Hepatocyte (in vitro differentiated cells): ENCODE measurements at regions not wholly inside any gene's neighbourhood (a gene's known extent, or its start where the extent isn't known, plus 50 kb on each side); places are given as distances from the start of the nearest gene placed in this dataset.

Source experiments
- DNase-seq: peaks from one replicate; pipeline ENCODE4 v3.0.0-alpha.2; 2016; ENCODE audit warnings: low spot score
- H2AFZ ChIP-seq: fragments of 200-600 bp; sonication (generic); 2 replicates; pipeline ENCODE4 v1.6.0; 2016; ENCODE audit warnings: antibody characterized with exemption, mild to moderate bottlenecking
- H3K27ac ChIP-seq: fragments of 200-600 bp; sonication (generic); 2 replicates; pipeline ENCODE4 v1.5.1; 2016; ENCODE audit warnings: mild to moderate bottlenecking
- H3K27me3 ChIP-seq: fragments of 200-600 bp; sonication (generic); 2 replicates; pipeline ENCODE4 v1.6.1; 2016
- H3K36me3 ChIP-seq: fragments of 200-600 bp; sonication (generic); replicated peaks from 2 replicates; pipeline ENCODE4 v1.5.1; 2016; ENCODE audit warnings: low read depth; ENCODE audit not compliant: insufficient read depth
- H3K4me1 ChIP-seq: fragments of 200-600 bp; sonication (generic); 2 replicates; pipeline ENCODE4 v1.5.1; 2016; ENCODE audit warnings: mild to moderate bottlenecking, moderate library complexity; ENCODE audit not compliant: insufficient read depth
- H3K4me2 ChIP-seq: fragments of 200-600 bp; sonication (generic); 2 replicates; pipeline ENCODE4 v1.6.0; 2016
- H3K4me3 ChIP-seq: fragments of 200-600 bp; sonication (generic); 2 replicates; pipeline ENCODE4 v1.5.1; 2016; ENCODE audit warnings: mild to moderate bottlenecking
- H3K79me2 ChIP-seq: fragments of 200-600 bp; sonication (generic); 2 replicates; pipeline ENCODE4 v1.6.0; 2017; ENCODE audit warnings: mild to moderate bottlenecking
- H3K9me2 ChIP-seq: fragments of 200-600 bp; sonication (generic); replicated peaks from 2 replicates; pipeline ENCODE4 v1.6.0; 2017; ENCODE audit warnings: mild to moderate bottlenecking; ENCODE audit not compliant: insufficient read depth
- H3K9me3 ChIP-seq: fragments of 200-600 bp; sonication (generic); 2 replicates; pipeline ENCODE4 v1.5.1; 2016; ENCODE audit warnings: low read depth, mild to moderate bottlenecking
- H4K20me1 ChIP-seq: fragments of 200-600 bp; sonication (generic); 2 replicates; pipeline ENCODE4 v1.6.0; 2016; ENCODE audit warnings: mild to moderate bottlenecking; ENCODE audit not compliant: insufficient read depth, poor library complexity, severe bottlenecking
- CTCF ChIP-seq: fragments of 200-600 bp; sonication (generic); IDR thresholded peaks from 2 replicates; pipeline ENCODE4 v1.5.1; 2016; ENCODE audit warnings: antibody characterized with exemption, mild to moderate bottlenecking; ENCODE audit not compliant: poor library complexity
- EZH2 ChIP-seq: fragments of 200-600 bp; sonication (generic); IDR thresholded peaks from 2 replicates; pipeline ENCODE4 v1.6.1; 2016; ENCODE audit warnings: antibody characterized with exemption, mild to moderate bottlenecking, borderline replicate concordance
- EZH2phosphoT487 ChIP-seq: fragments of 200-600 bp; sonication (generic); IDR thresholded peaks from one replicate; pipeline ENCODE4 v1.6.1; 2018; ENCODE audit warnings: antibody characterized with exemption, mild to moderate bottlenecking, low read depth, moderate library complexity; ENCODE audit not compliant: unreplicated experiment, severe bottlenecking
- WGBS: methylation state at CpG from one replicate; pipeline ENCODE4 v1.1.6; 2016; ENCODE audit warnings: low lambda C conversion rate; ENCODE audit errors: missing lambda C conversion rate; 5-methylcytosine and 5-hydroxymethylcytosine counted together

GRCh38 chr2:41709702-41710599 lies 337.9 kb upstream of the PKDCC start:
- Histone ChIP-seq H3K4me2 (no peak overlapping the region), H2AFZ (no peak overlapping the region), H3K79me2 (no peaks in the 10 kb centered on the region)

GRCh38 chr2:41710944-41711343 lies 336.9 kb upstream of the PKDCC start:
- Histone ChIP-seq H3K9me2 (no peaks in the 10 kb centered on the region), H4K20me1 (no peaks in the 10 kb centered on the region), H3K4me2 (no peak overlapping the region), H2AFZ (no peak overlapping the region), H3K4me3 (no peak overlapping the region), H3K79me2 (no peaks in the 10 kb centered on the region), H3K4me1 (no peaks in the 10 kb centered on the region), H3K36me3 (no peaks in the 10 kb centered on the region), H3K27ac (no peak overlapping the region), H3K27me3 (no peaks in the 10 kb centered on the region), H3K9me3 (no peaks in the 10 kb centered on the region)
- no peak for TF ChIP-seq EZH2
- no peak for TF ChIP-seq EZH2phosphoT487
- no peak for TF ChIP-seq CTCF
- WGBS, result 96% methylated on average over 3 of the region's 3 CpGs
- no peak for DNase-seq

More at GRCh38 chr2:41709702-41710599, 337.9 kb upstream of the PKDCC start:
- Histone ChIP-seq H3K4me1 (no peaks in the 10 kb centered on the region), H4K20me1 (no peaks in the 10 kb centered on the region), H3K9me3 (no peaks in the 10 kb centered on the region), H3K9me2 (no peaks in the 10 kb centered on the region), H3K27me3 (no peaks in the 10 kb centered on the region), H3K4me3 (no peak overlapping the region), H3K27ac (no peak overlapping the region), H3K36me3 (no peaks in the 10 kb centered on the region)
- DNase-seq, result no peak
- 88% methylated on average over 10 of the region's 10 CpGs for WGBS
- TF ChIP-seq EZH2 (no peak), CTCF (no peak), EZH2phosphoT487 (no peak)

GRCh38 chr2:41711736-41712135 lies 336.1 kb upstream of the PKDCC start:
- Histone ChIP-seq H2AFZ (no peak overlapping the region), H3K27me3 (no peaks in the 10 kb centered on the region), H3K4me1 (no peaks in the 10 kb centered on the region), H3K9me2 (no peaks in the 10 kb centered on the region), H3K27ac (no peak overlapping the region), H3K4me2 (no peak overlapping the region), H3K4me3 (no peak overlapping the region), H3K9me3 (no peaks in the 10 kb centered on the region), H3K36me3 (no peaks in the 10 kb centered on the region), H4K20me1 (no peaks in the 10 kb centered on the region), H3K79me2 (no peaks in the 10 kb centered on the region)
- no peak for DNase-seq
- 94% methylated on average over 2 of the region's 2 CpGs for WGBS
- TF ChIP-seq EZH2 (no peak), EZH2phosphoT487 (no peak), CTCF (no peak)
